HEK293T (cell line): ENCODE measurements at regions not wholly inside any gene's neighbourhood (a gene's known extent, or its start where the extent isn't known, plus 50 kb on each side); places are given as distances from the start of the nearest gene placed in this dataset.

ENCODE experiments used
- ARNT ChIP-seq: fragments of 450-650 bp; IDR thresholded peaks from 2 replicates; pipeline ENCODE4 v1.6.1; 2017; ENCODE audit warnings: mild to moderate bottlenecking
- ELF4 ChIP-seq: fragments of 450-650 bp; IDR thresholded peaks from 2 replicates; pipeline ENCODE4 v1.6.1; 2017; ENCODE audit warnings: antibody characterized with exemption
- FOXA1 ChIP-seq: fragments of 450-650 bp; IDR thresholded peaks from 2 replicates; pipeline ENCODE4 v1.6.1; 2016; ENCODE audit warnings: mild to moderate bottlenecking
- HDGF ChIP-seq: fragments of 450-650 bp; IDR thresholded peaks from 2 replicates; pipeline ENCODE4 v1.6.1; 2017; ENCODE audit warnings: antibody characterized with exemption, borderline replicate concordance
- LEF1 ChIP-seq: fragments of 450-650 bp; IDR thresholded peaks from 2 replicates; pipeline ENCODE4 v1.6.1; 2017; ENCODE audit warnings: mild to moderate bottlenecking, borderline replicate concordance
- NFRKB ChIP-seq: fragments of 450-650 bp; IDR thresholded peaks from 2 replicates; pipeline ENCODE4 v1.6.1; 2016; ENCODE audit warnings: mild to moderate bottlenecking, moderate library complexity
- PKNOX1 ChIP-seq: fragments of 450-650 bp; IDR thresholded peaks from 2 replicates; pipeline ENCODE4 v1.6.1; 2016
- SUZ12 ChIP-seq: fragments of 450-650 bp; IDR thresholded peaks from 2 replicates; pipeline ENCODE4 v1.6.1; 2016; ENCODE audit warnings: mild to moderate bottlenecking

- no peak for TF ChIP-seq ELF4
- no peak for TF ChIP-seq PKNOX1
- TF ChIP-seq FOXA1 = no peak
- no peak for TF ChIP-seq LEF1
- no peak for TF ChIP-seq HDGF
- no peak for TF ChIP-seq NFRKB
- no peak for TF ChIP-seq SUZ12
- no peak for TF ChIP-seq ARNT
Observed at GRCh38 chr5:54758038-54758437, 227.4 kb downstream of the ESM1 start.
